ENCODE measurements at regions not wholly inside any gene's neighbourhood (a gene's known extent, or its start where the extent isn't known, plus 50 kb on each side); places are given as distances from the start of the nearest gene placed in this dataset.

- TF ChIP-seq, protein P1, sequence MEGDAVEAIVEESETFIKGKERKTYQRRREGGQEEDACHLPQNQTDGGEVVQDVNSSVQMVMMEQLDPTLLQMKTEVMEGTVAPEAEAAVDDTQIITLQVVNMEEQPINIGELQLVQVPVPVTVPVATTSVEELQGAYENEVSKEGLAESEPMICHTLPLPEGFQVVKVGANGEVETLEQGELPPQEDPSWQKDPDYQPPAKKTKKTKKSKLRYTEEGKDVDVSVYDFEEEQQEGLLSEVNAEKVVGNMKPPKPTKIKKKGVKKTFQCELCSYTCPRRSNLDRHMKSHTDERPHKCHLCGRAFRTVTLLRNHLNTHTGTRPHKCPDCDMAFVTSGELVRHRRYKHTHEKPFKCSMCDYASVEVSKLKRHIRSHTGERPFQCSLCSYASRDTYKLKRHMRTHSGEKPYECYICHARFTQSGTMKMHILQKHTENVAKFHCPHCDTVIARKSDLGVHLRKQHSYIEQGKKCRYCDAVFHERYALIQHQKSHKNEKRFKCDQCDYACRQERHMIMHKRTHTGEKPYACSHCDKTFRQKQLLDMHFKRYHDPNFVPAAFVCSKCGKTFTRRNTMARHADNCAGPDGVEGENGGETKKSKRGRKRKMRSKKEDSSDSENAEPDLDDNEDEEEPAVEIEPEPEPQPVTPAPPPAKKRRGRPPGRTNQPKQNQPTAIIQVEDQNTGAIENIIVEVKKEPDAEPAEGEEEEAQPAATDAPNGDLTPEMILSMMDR (IDR thresholded peaks at IDR 0.05): no peak
- Mint-ChIP-seq H3K4me1 (peaks cover 48% of the 10 kb centered on the region), H3K27ac (peak overlapping the region; percentile 23), H3K4me3 (no peak overlapping the region), H3K27me3 (ENCODE audit: low read depth, poor library complexity) (no peaks in the 10 kb centered on the region), H3K9me3 (no peaks in the 10 kb centered on the region), H3K36me3 (ENCODE audit: low read depth) (no peaks in the 10 kb centered on the region)
- no peak for DNase-seq
Observed at GRCh38 chr2:217075268-217076057, 215.6 kb upstream of the TNP1 start.

GRCh38 chr2:217074576-217075255, 214.9 kb upstream of the TNP1 start:
- TF ChIP-seq, protein P1 (IDR thresholded peaks at IDR 0.05): no peak
- Mint-ChIP-seq H3K27ac (peak overlapping the region; percentile 23), H3K9me3 (no peaks in the 10 kb centered on the region), H3K27me3 (ENCODE audit: low read depth, poor library complexity) (no peaks in the 10 kb centered on the region), H3K4me3 (no peak overlapping the region), H3K36me3 (ENCODE audit: low read depth) (no peaks in the 10 kb centered on the region), H3K4me1 (peaks cover 52% of the 10 kb centered on the region)
- DNase-seq: no peak

- TF ChIP-seq, protein P1 (IDR thresholded peaks at IDR 0.05): no peak
- Mint-ChIP-seq H3K36me3 (ENCODE audit: low read depth) (peaks cover 9% of the 10 kb centered on the region), H3K27me3 (ENCODE audit: low read depth, poor library complexity) (no peaks in the 10 kb centered on the region), H3K4me3 (no peak overlapping the region), H3K27ac (no peak overlapping the region), H3K9me3 (peaks cover 15% of the 10 kb centered on the region), H3K4me1 (peaks cover 36% of the 10 kb centered on the region)
- no peak for DNase-seq
Observed at GRCh38 chr2:217071416-217071815, 211.6 kb upstream of the TNP1 start.

GRCh38 chr2:217070611-217071010, 210.7 kb upstream of the TNP1 start:
- Mint-ChIP-seq H3K27me3 (ENCODE audit: low read depth, poor library complexity) (no peaks in the 10 kb centered on the region), H3K27ac (no peak overlapping the region), H3K4me1 (peaks cover 31% of the 10 kb centered on the region), H3K4me3 (no peak overlapping the region), H3K9me3 (peaks cover 19% of the 10 kb centered on the region), H3K36me3 (ENCODE audit: low read depth) (peaks cover 9% of the 10 kb centered on the region)
- DNase-seq: no peak
- TF ChIP-seq, protein P1 (IDR thresholded peaks at IDR 0.05): no peak

- peaks cover 9% of the 10 kb centered on the region for H3K36me3 Mint-ChIP-seq (ENCODE audit: low read depth)
- no peak for DNase-seq
- TF ChIP-seq, protein P1 (IDR thresholded peaks at IDR 0.05): no peak
- H3K4me3 Mint-ChIP-seq: no peak overlapping the region
- peaks cover 30% of the 10 kb centered on the region for H3K4me1 Mint-ChIP-seq
- H3K9me3 Mint-ChIP-seq: peaks cover 19% of the 10 kb centered on the region
- H3K27ac Mint-ChIP-seq: peak overlapping the region; percentile 67
- no peaks in the 10 kb centered on the region for H3K27me3 Mint-ChIP-seq (ENCODE audit: low read depth, poor library complexity)
Observed at GRCh38 chr2:217070043-217070430, 210.2 kb upstream of the TNP1 start.

Data from nephron progenitor cell (in vitro differentiated cells).